Brain microvascular endothelial cell (primary cell): ENCODE measurements at regions not wholly inside any gene's neighbourhood (a gene's known extent, or its start where the extent isn't known, plus 50 kb on each side); places are given as distances from the start of the nearest gene placed in this dataset.

Experiments used
- DNase-seq: peaks from one replicate; pipeline ENCODE4 v3.0.0-alpha.2; 2020
- H3K27ac ChIP-seq: fragments of 250-450 bp; sonication (Bioruptor Pico); 2 replicates; pipeline ENCODE4 v1.5.1; 2020; ENCODE audit warnings: mild to moderate bottlenecking, moderate library complexity
- H3K27me3 ChIP-seq: fragments of 250-450 bp; sonication (Bioruptor Pico); replicated peaks from 2 replicates; pipeline ENCODE4 v1.5.1; 2020; ENCODE audit warnings: mild to moderate bottlenecking
- H3K36me3 ChIP-seq: fragments of 250-450 bp; sonication (Bioruptor Pico); replicated peaks from 2 replicates; pipeline ENCODE4 v1.5.1; 2020; ENCODE audit warnings: mild to moderate bottlenecking
- H3K4me3 ChIP-seq: 2 replicates; pipeline ENCODE4 v1.5.1; 2011; ENCODE audit warnings: low read depth, mild to moderate bottlenecking, control low read depth, low read length, moderate library complexity
- CTCF ChIP-seq: IDR thresholded peaks from 2 replicates; pipeline ENCODE4 v1.5.1; 2011; ENCODE audit warnings: low read depth, mild to moderate bottlenecking, moderate library complexity, low read length, control low read depth, inconsistent platforms; ENCODE audit errors: missing control alignments
- in situ Hi-C: cut with HindIII; loops from 2 replicates; pipeline ENCODE4 v1.10.0; 2017; ENCODE audit warnings: low sequenced_read_pairs, low pct_ligation_motif_present

GRCh38 chr18:68478246-68478645 lies 236.7 kb downstream of the TMX3 start:
- no peak for DNase-seq
- in situ Hi-C loops = no loop called here
- no peaks in the 10 kb centered on the region for H3K36me3 ChIP-seq
- no peak overlapping the region for H3K4me3 ChIP-seq
- no peak for TF ChIP-seq CTCF
- no peak overlapping the region for H3K27ac ChIP-seq
- H3K27me3 ChIP-seq = no peaks in the 10 kb centered on the region

GRCh38 chr18:68475883-68476282 lies 239.0 kb downstream of the TMX3 start:
- no peak overlapping the region for H3K4me3 ChIP-seq
- no peak for TF ChIP-seq CTCF
- no peak overlapping the region for H3K27ac ChIP-seq
- in situ Hi-C loops = no loop called here
- H3K36me3 ChIP-seq = no peaks in the 10 kb centered on the region
- no peaks in the 10 kb centered on the region for H3K27me3 ChIP-seq
- no peak for DNase-seq

DNA sequence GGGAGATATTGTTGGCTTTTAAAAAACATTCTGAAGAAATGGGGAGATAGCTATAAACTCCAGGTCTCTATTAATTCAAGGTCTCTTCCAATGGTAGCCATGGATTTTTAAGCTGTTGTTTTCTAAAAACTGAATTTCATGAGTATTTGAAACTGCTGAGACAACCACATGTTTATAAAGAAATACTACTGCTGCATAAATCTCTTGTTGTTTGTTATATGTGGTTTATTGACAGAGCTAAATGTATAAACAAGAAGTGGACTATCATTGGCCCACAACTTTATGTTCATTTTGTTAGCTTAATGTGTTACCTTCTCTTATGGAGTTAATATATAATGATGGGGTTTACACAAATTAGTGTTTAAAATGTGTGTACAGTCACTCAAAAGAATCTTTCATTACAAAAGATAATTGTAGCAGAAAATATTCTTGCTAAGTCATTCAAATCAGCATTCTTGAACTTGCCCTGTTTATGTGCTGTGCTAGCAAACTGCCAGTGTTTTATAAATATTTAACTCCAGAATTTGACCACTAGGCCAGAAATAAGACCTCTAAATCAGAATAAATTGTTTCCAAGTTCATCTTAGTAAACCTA lies 242.1 kb downstream of the TMX3 start:
- in situ Hi-C loops = no loop called here
- no peak for TF ChIP-seq CTCF
- no peaks in the 10 kb centered on the region for H3K36me3 ChIP-seq

DNA sequence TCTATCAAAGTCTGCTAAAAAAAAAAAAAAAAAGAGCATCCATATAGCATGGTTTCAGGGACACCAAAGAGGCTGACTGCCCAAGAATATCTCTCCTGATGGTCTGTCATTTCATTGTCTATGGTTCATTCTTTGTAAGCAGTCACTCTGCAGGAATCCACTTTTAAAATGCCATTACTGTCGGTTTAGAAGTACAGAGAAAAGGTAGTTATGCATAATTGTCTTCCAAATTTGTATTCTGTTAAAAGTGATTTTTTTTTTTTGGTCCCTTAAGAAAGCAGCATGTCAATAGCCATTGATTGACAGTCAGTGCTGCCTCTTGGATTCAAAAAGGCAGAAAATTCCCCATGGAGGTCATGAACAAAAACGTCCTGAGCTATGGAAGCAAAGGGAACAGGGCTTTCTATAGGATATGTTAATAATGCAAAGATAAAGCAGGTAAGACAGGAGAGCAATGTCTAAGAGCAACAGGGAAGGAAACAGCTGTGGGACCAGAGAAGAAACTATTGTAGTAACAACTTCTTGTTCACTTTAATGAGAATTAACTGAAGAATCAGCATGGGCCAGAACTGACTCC lies 245.8 kb downstream of the TMX3 start:
- Histone ChIP-seq H3K36me3 (no peaks in the 10 kb centered on the region), H3K4me3 (no peak overlapping the region), H3K27me3 (no peaks in the 10 kb centered on the region), H3K27ac (no peak overlapping the region)
- TF ChIP-seq CTCF = no peak
- no peak for DNase-seq
- in situ Hi-C loops = no loop called here

More for the DNA sequence above, 242.1 kb downstream of the TMX3 start:
- H3K27me3 ChIP-seq = no peaks in the 10 kb centered on the region
- H3K27ac ChIP-seq = no peak overlapping the region
- no peak for DNase-seq
- H3K4me3 ChIP-seq = no peak overlapping the region

DNA sequence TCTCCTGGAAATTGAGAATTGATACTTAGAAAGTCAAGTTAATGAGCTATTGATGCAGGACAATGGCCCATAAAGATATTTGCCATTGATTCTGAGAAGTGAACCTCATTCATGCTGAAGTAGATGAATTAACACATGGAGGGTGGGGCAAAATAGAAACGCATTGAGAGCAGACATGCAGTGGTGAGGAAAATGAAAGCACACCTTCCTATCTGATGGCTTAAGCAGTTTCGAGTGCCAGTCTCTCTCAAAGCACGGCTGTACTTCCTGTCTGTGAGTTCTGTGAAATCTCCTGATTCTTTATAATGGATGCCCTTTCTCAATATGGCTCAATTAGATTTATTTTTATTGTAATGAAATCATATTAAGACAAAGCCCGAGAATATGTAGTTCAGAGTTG lies 247.0 kb downstream of the TMX3 start:
- Histone ChIP-seq H3K36me3 (no peaks in the 10 kb centered on the region), H3K4me3 (no peak overlapping the region), H3K27ac (no peak overlapping the region), H3K27me3 (no peaks in the 10 kb centered on the region)
- TF ChIP-seq CTCF = no peak
- no peak for DNase-seq
- in situ Hi-C loops = no loop called here

DNA sequence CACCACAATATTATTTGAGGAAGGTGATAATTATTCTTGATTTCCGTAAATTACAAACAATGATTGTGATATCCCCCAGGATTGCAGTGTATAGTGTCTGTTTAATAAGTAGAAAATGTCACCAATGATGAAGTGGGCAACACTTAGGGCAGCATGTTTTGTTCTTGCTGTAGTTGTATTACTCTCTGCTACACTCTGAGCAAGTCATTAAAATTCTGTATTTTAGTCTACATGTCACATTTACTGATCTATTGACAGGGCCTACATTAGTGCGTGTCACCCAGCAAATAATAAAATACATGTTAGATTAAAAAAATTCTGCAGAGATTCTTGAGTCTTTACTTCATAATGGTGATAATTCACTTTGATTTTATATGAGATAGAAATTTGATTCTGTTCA lies 247.6 kb downstream of the TMX3 start:
- H3K27me3 ChIP-seq = no peaks in the 10 kb centered on the region
- H3K27ac ChIP-seq = no peak overlapping the region
- no peak for TF ChIP-seq CTCF
- DNase-seq = no peak
- no peak overlapping the region for H3K4me3 ChIP-seq
- no peaks in the 10 kb centered on the region for H3K36me3 ChIP-seq
- in situ Hi-C loops = no loop called here
